OCI-LY7 (cell line): ENCODE measurements at regions not wholly inside any gene's neighbourhood (a gene's known extent, or its start where the extent isn't known, plus 50 kb on each side); places are given as distances from the start of the nearest gene placed in this dataset.

ENCODE experiments used
- EZH2phosphoT487 ChIP-seq: fragments of 200-600 bp; sonication (generic); IDR thresholded peaks from 2 replicates; pipeline ENCODE4 v1.6.1; 2018; ENCODE audit warnings: low read depth, borderline replicate concordance, mild to moderate bottlenecking, mixed run types, antibody characterized with exemption, low read length, moderate library complexity, mixed read lengths
- TF ChIP-seq, protein P1 (sequence below): fragments of 200-600 bp; sonication (generic); conservative IDR thresholded peaks from 2 replicates; pipeline ENCODE4 v1.5.1; 2014; ENCODE audit warnings: mild to moderate bottlenecking, antibody characterized with exemption, low read length, moderate library complexity, mixed read lengths

DNA sequence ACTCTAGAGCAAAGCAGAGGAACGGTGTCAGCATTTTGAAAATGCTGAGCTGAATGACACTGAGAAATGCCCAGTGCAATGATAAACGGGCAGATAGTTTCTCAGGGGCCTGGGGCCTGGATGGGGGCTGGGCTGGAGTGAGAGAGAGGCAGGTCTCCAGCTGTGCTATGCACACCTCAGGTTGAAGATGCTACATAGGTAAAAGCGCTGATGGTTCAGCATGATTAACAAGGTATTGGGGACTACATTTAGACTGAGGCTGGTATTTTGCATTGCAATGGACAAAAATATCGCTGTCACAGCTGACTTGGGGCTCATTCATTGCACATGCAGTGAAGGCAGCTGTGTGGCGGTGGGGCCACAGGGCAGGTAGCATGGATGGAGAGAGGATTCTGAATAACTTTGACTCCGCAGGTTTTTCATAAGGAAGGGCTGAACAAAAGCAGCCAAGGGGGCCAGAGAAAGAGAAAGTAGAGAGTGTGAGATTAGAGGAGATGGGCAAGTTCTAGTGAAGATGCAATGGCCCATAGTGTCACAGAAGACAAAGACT is 290.8 kb upstream of the ZNF32 start:
- TF ChIP-seq, protein P1, sequence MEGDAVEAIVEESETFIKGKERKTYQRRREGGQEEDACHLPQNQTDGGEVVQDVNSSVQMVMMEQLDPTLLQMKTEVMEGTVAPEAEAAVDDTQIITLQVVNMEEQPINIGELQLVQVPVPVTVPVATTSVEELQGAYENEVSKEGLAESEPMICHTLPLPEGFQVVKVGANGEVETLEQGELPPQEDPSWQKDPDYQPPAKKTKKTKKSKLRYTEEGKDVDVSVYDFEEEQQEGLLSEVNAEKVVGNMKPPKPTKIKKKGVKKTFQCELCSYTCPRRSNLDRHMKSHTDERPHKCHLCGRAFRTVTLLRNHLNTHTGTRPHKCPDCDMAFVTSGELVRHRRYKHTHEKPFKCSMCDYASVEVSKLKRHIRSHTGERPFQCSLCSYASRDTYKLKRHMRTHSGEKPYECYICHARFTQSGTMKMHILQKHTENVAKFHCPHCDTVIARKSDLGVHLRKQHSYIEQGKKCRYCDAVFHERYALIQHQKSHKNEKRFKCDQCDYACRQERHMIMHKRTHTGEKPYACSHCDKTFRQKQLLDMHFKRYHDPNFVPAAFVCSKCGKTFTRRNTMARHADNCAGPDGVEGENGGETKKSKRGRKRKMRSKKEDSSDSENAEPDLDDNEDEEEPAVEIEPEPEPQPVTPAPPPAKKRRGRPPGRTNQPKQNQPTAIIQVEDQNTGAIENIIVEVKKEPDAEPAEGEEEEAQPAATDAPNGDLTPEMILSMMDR = no peak
- TF ChIP-seq EZH2phosphoT487 = no peak
